K562 (cell line): ENCODE measurements at regions not wholly inside any gene's neighbourhood (a gene's known extent, or its start where the extent isn't known, plus 50 kb on each side); places are given as distances from the start of the nearest gene placed in this dataset.

Experiments
- ATAC-seq: fragments of 200-7000 bp; cut with Tn5 transposase; 3 replicates; pipeline ENCODE4 v1.9.1; 2020; ENCODE audit warnings: moderate library complexity
- BruUV-seq: library from RNA; stranded (reverse); fragments of 400-500 nt; replicated peaks from 2 replicates; lab custom pipeline; 2021; lab: Mats Ljungman, UMichigan
- CTCF ChIA-PET: fragments of 300-600 bp; formaldehyde crosslinking; extraction: SDS; loops from one replicate; lab custom pipeline; 2021; ENCODE audit warnings: low intra/inter-chr PET ratio; lab: Yijun Ruan, JAX
- POLR2A ChIA-PET: fragments of 300-600, 350-650 bp; sonication (Branson Sonifier 250); formaldehyde crosslinking; extraction: SDS; loops from one replicate; lab custom pipeline; 2021; ENCODE audit warnings: antibody characterized with exemption, inconsistent platforms; lab: Yijun Ruan, JAX
- DNase-seq, 4 experiments: peaks; one replicate each; pipeline versions ENCODE4 v3.0.0 to v3.0.0-alpha.2; 2011 to 2018; ENCODE audit warnings: low spot score in 3 of 4, mixed read lengths in 3 of 4; ENCODE audit errors: extremely low read depth in 1 of 4
- FAIRE-seq: peaks from 2 replicates; lab custom pipeline; 2011; peaks lifted over from hg19 to GRCh38; lab: Jason Lieb, UNC
- H2AFZ ChIP-seq: 2 replicates; pipeline ENCODE4 v1.6.0; 2011; ENCODE audit warnings: low read depth, low read length, control low read depth, inconsistent platforms
- H3K27ac ChIP-seq: fragments of 200-600 bp; 3 replicates; pipeline ENCODE4 v1.8.0; 2011; ENCODE audit warnings: low read depth, mild to moderate bottlenecking, control low read depth, inconsistent platforms, low read length, moderate library complexity, mixed read lengths; ENCODE audit errors: extremely low read depth
- H3K27me3 ChIP-seq, 2 experiments: fragments of 300-600 bp in 1 of 2; 2 replicates in 1 of 2; 3 replicates in 1 of 2; pipeline versions ENCODE4 v1.6.0 to v1.8.0; 2011; ENCODE audit warnings: inconsistent platforms in 2 of 2, low read length in 2 of 2, mild to moderate bottlenecking in 1 of 2, mixed read lengths in 1 of 2, moderate library complexity in 1 of 2; ENCODE audit not compliant: control insufficient read depth in 2 of 2, insufficient read depth in 2 of 2
- H3K36me3 ChIP-seq: fragments of 300-600 bp; 3 replicates; pipeline ENCODE4 v1.8.0; 2011; ENCODE audit warnings: mild to moderate bottlenecking, low read length, inconsistent platforms; ENCODE audit not compliant: control insufficient read depth, insufficient read depth
- H3K4me1 ChIP-seq, 2 experiments: fragments of 200-600 bp in 1 of 2; replicated peaks in 1 of 2; 2 replicates in 1 of 2; 3 replicates in 1 of 2; pipeline versions ENCODE4 v1.5.1 to v1.8.0; 2011; ENCODE audit warnings: inconsistent platforms in 2 of 2, low read length in 2 of 2, mild to moderate bottlenecking in 1 of 2, mixed read lengths in 1 of 2, moderate library complexity in 1 of 2; ENCODE audit not compliant: control insufficient read depth in 2 of 2, insufficient read depth in 2 of 2
- H3K4me2 ChIP-seq: 2 replicates; pipeline ENCODE4 v1.6.1; 2011; ENCODE audit warnings: low read length, control low read depth, inconsistent platforms, mixed read lengths; ENCODE audit not compliant: insufficient read depth
- H3K4me3 ChIP-seq: fragments of 200-600 bp; sonication (generic), shearing (Covaris generic); 2 replicates; pipeline ENCODE4 v1.5.1; 2016; ENCODE audit warnings: control low read depth, inconsistent platforms
- H3K79me2 ChIP-seq: fragments of 200-600 bp; 3 replicates; pipeline ENCODE4 v1.8.0; 2011; ENCODE audit warnings: low read length, inconsistent platforms; ENCODE audit not compliant: control insufficient read depth, insufficient read depth
- H3K9ac ChIP-seq, 2 experiments: 2 replicates each; pipeline versions ENCODE4 v1.6.0 to v1.6.1; 2011; ENCODE audit warnings: low read depth in 2 of 2, low read length in 2 of 2, control low read depth in 1 of 2, inconsistent platforms in 1 of 2, mild to moderate bottlenecking in 1 of 2, mixed read lengths in 1 of 2; ENCODE audit not compliant: insufficient read depth in 1 of 2
- H3K9me1 ChIP-seq: one replicate; pipeline ENCODE4 v1.6.0; 2011; ENCODE audit warnings: inconsistent platforms, mild to moderate bottlenecking, low read length, moderate library complexity; ENCODE audit not compliant: control insufficient read depth, insufficient read depth
- H3K9me3 ChIP-seq: replicated peaks from 2 replicates; pipeline ENCODE4 v1.5.1; 2011; ENCODE audit warnings: low read depth, low read length, inconsistent platforms; ENCODE audit not compliant: control insufficient read depth, insufficient read depth
- H4K20me1 ChIP-seq: replicated peaks from 2 replicates; pipeline ENCODE4 v1.6.1; 2011; ENCODE audit warnings: low read length, inconsistent platforms, mixed read lengths; ENCODE audit not compliant: control insufficient read depth, insufficient read depth
- ADNP ChIP-seq: fragments of 200-800 bp; sonication (Bioruptor generic); IDR thresholded peaks from 2 replicates; pipeline ENCODE4 v1.6.1; 2016; ENCODE audit warnings: missing genetic modification characterization, missing compliant biosample characterization
- ESRRB ChIP-seq: fragments of 250-450 bp; sonication (Bioruptor Pico); IDR thresholded peaks from 2 replicates; pipeline ENCODE4 v1.5.0; 2020; ENCODE audit warnings: mild to moderate bottlenecking, moderate library complexity, borderline replicate concordance
- NR0B1 ChIP-seq: fragments of 450-650 bp; IDR thresholded peaks from one replicate; pipeline ENCODE4 v1.6.1; 2018; ENCODE audit warnings: mild to moderate bottlenecking, moderate library complexity; ENCODE audit not compliant: partially characterized antibody
- SMAD4 ChIP-seq: fragments of 250-450 bp; sonication (Bioruptor Pico); conservative IDR thresholded peaks from 2 replicates; pipeline ENCODE4 v1.8.0; 2021; ENCODE audit warnings: inconsistent platforms, mild to moderate bottlenecking, moderate library complexity
- TEAD4 ChIP-seq, 2 experiments: sonication (generic) in 1 of 2; formaldehyde crosslinking in 1 of 2; IDR thresholded peaks; 2 replicates each; pipeline versions ENCODE4 v1.6.1 to v1.8.0; 2012 to 2022; ENCODE audit warnings: borderline replicate concordance in 1 of 2, inconsistent platforms in 1 of 2, low read length in 1 of 2, mild to moderate bottlenecking in 1 of 2, missing genetic modification reagents in 1 of 2
- WGBS: fragments of 100-300 bp; shearing (Covaris generic); methylation state at CpG from one replicate; pipeline ENCODE4 v1.1.6; 2016; ENCODE audit warnings: low coverage, mixed read lengths; ENCODE audit not compliant: insufficient coverage; ENCODE audit errors: missing lambda C conversion rate; 5-methylcytosine and 5-hydroxymethylcytosine counted together
- in situ Hi-C: fragments of 300-500 bp; cut with MboI; formaldehyde crosslinking; loops from 4 replicates; pipeline ENCODE4 v1.15.0; 2018; ENCODE audit warnings: inconsistent platforms, mixed read lengths
- intact Hi-C: fragments of 100-400 bp; cut with micrococcal nuclease; formaldehyde crosslinking; loops from 2 replicates; pipeline ENCODE4 v1.14.2; 2022

- no peak overlapping the region for H3K4me3 ChIP-seq
- H3K27me3 ChIP-seq, result peaks cover 0 to 27% of the 10 kb centered on the region in 2 experiments; a peak in 3 of 5 replicates
- WGBS, result 0% methylated on average over 2 of the region's 6 CpGs
- H3K36me3 ChIP-seq, result no peaks in the 10 kb centered on the region
- H3K4me2 ChIP-seq, result no peak overlapping the region
- H3K79me2 ChIP-seq, result no peaks in the 10 kb centered on the region
- ChIA-PET CTCF (no interaction called here), POLR2A (no interaction called here)
- FAIRE-seq, result no peak
- intact Hi-C loops, result no loop called here
- H4K20me1 ChIP-seq, result no peaks in the 10 kb centered on the region
- TF ChIP-seq ADNP (tag) (no peak), ESRRB (no peak), NR0B1 (no peak), SMAD4 (CRISPR knock-in tag) (no peak), TEAD4 (IDR thresholded peaks at IDR 0.05; ENCODE audit: low read length) (no peak), TEAD4 (CRISPR knock-in tag; IDR thresholded peaks at IDR 0.05; ENCODE audit: borderline replicate concordance) (no peak)
- no peak for DNase-seq
- H3K9me1 ChIP-seq, result no peaks in the 10 kb centered on the region
- no peak for ATAC-seq
- no TSS peak for BruUV-seq
- in situ Hi-C loops, result no loop called here
- H3K9me3 ChIP-seq, result peaks cover 4% of the 10 kb centered on the region
- H2AFZ ChIP-seq, result no peak overlapping the region
- no peak overlapping the region for H3K27ac ChIP-seq
- no peaks in the 10 kb centered on the region; a peak in 1 of 5 replicates for H3K4me1 ChIP-seq
- H3K9ac ChIP-seq, result no peak overlapping the region
Observed at GRCh38 chr10:124223711-124224085, 130.3 kb upstream of the CHST15 start.
